H7 (cell line): ENCODE measurements at regions not wholly inside any gene's neighbourhood (a gene's known extent, or its start where the extent isn't known, plus 50 kb on each side); places are given as distances from the start of the nearest gene placed in this dataset.
A peak's percentile ranks its signal among the peaks of the same experiment; 100 is the strongest.

Source experiments
- DNase-seq: peaks from one replicate; pipeline ENCODE4 v3.0.0; 2012
- H3K27me3 ChIP-seq: 2 replicates; pipeline ENCODE4 v1.6.0; 2011; ENCODE audit warnings: mild to moderate bottlenecking, low read length; ENCODE audit not compliant: control insufficient read depth, insufficient read depth
- H3K36me3 ChIP-seq: replicated peaks from 2 replicates; pipeline ENCODE4 v1.5.1; 2011; ENCODE audit warnings: low read length; ENCODE audit not compliant: control insufficient read depth, insufficient read depth
- H3K4me3 ChIP-seq: 2 replicates; pipeline ENCODE4 v1.5.1; 2011; ENCODE audit warnings: low read depth, mild to moderate bottlenecking, control low read depth, low read length, moderate library complexity; ENCODE audit not compliant: insufficient read depth

- Histone ChIP-seq H3K27me3 (peaks cover 3% of the 10 kb centered on the region; the same call in 1 of the 2 replicates), H3K4me3 (no peak overlapping the region), H3K36me3 (no peaks in the 10 kb centered on the region)
- DNase-seq = no peak
These were observed 263.1 kb downstream of the LRFN2 start for GRCh38 chr6:40323881-40324634.

GRCh38 chr6:40322336-40322735 lies 264.8 kb downstream of the LRFN2 start:
- Histone ChIP-seq H3K4me3 (no peak overlapping the region), H3K27me3 (peaks cover 1% of the 10 kb centered on the region; the same call in 1 of the 2 replicates), H3K36me3 (no peaks in the 10 kb centered on the region)
- DNase-seq = peak; percentile 48

DNA sequence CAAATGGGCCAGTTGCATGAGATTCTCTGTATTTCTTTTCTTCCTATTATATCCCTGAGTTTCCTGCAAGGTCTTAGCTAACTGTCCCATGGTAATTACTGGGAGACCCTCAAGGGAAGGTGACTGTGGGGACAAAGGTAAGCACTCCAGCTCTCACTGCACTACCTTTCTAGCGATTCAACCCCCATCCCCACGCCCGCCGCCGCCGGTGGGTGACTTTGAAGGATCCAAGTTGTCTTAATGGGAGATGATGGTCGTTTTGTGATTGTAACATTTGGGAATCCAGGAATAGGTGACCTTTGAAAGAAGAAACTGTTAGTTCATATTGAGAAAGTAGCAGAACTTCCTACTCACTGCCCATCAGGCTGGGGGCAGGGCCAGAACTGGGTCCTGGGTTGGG lies 265.5 kb downstream of the LRFN2 start:
- Histone ChIP-seq H3K27me3 (peaks cover 1% of the 10 kb centered on the region; the same call in 1 of the 2 replicates), H3K36me3 (no peaks in the 10 kb centered on the region), H3K4me3 (no peak overlapping the region)
- no peak for DNase-seq

DNA sequence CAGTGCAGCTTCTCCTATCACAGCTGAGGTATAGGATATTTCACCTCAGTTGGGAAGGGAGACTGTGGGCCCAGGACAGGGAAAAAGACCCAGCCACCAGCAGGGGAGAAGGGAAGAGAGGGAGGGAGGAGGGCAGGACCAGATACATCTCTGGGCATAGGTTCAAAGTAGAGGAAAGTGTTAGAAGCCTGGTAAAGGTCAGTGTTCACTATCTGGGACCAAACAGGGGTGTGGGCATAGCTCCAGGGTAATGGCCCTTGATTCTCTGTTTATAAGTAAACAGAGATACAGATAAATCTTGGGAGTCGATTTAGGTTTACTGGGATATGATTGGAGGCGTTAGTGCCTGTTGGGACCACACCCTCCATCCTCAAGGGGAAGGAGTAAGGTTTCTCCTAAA lies 266.2 kb downstream of the LRFN2 start:
- Histone ChIP-seq H3K27me3 (peaks cover 1% of the 10 kb centered on the region; the same call in 1 of the 2 replicates), H3K36me3 (no peaks in the 10 kb centered on the region), H3K4me3 (no peak overlapping the region)
- DNase-seq = no peak

DNA sequence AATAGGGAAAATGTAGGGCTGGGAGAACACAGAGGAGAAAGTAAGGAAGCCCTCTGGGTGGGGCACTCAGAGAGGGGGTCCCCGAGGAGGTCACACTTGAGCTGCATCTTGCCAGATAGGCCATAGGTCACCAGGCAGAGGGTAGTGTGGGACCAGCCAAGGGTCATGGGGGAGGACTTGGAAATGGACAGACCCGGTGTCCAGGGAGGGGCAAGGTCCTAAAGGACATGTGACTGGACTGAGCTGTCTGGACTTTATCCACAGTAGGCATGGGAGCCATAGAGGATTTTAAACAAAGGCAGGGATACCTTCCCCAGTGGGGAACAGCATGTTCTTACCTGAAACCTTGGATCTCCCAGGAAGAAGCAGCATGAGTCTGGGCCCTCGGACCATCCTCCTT lies 266.7 kb downstream of the LRFN2 start:
- no peaks in the 10 kb centered on the region for H3K27me3 ChIP-seq
- H3K36me3 ChIP-seq = no peaks in the 10 kb centered on the region
- DNase-seq = no peak
- H3K4me3 ChIP-seq = no peak overlapping the region

DNA sequence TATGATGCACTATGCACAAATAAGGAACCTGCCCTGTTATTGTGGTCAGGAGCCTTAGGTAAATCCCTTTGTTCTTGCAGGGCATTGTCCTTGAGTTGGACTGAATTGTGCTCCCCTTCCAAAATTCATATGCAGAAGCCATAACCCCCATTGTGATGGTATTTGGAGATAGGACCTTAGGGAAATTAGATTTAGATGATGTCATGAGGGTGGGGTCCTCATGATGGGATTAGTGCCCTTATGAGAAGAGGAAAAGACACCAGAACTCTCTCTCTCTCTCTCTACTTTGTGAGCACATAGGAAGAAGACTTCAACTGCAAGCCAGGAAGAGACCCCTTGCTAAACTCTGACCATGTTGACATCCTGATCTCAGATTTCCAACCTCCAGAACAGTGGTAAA lies 268.0 kb downstream of the LRFN2 start:
- H3K27me3 ChIP-seq = no peaks in the 10 kb centered on the region

GRCh38 chr6:40315060-40315459 lies 272.1 kb downstream of the LRFN2 start:
- DNase-seq = no peak
- Histone ChIP-seq H3K4me3 (no peak overlapping the region), H3K27me3 (no peaks in the 10 kb centered on the region), H3K36me3 (no peaks in the 10 kb centered on the region)

More for the DNA sequence above, 268.0 kb downstream of the LRFN2 start:
- no peaks in the 10 kb centered on the region for H3K36me3 ChIP-seq
- H3K4me3 ChIP-seq = no peak overlapping the region
- no peak for DNase-seq

- Histone ChIP-seq H3K27me3 (no peaks in the 10 kb centered on the region), H3K36me3 (no peaks in the 10 kb centered on the region), H3K4me3 (no peak overlapping the region)
- DNase-seq = no peak
These were observed 273.6 kb downstream of the LRFN2 start for GRCh38 chr6:40313582-40313981.

GRCh38 chr6:40312213-40313015 lies 274.8 kb downstream of the LRFN2 start:
- Histone ChIP-seq H3K27me3 (no peaks in the 10 kb centered on the region), H3K4me3 (no peak overlapping the region), H3K36me3 (no peaks in the 10 kb centered on the region)

DNA sequence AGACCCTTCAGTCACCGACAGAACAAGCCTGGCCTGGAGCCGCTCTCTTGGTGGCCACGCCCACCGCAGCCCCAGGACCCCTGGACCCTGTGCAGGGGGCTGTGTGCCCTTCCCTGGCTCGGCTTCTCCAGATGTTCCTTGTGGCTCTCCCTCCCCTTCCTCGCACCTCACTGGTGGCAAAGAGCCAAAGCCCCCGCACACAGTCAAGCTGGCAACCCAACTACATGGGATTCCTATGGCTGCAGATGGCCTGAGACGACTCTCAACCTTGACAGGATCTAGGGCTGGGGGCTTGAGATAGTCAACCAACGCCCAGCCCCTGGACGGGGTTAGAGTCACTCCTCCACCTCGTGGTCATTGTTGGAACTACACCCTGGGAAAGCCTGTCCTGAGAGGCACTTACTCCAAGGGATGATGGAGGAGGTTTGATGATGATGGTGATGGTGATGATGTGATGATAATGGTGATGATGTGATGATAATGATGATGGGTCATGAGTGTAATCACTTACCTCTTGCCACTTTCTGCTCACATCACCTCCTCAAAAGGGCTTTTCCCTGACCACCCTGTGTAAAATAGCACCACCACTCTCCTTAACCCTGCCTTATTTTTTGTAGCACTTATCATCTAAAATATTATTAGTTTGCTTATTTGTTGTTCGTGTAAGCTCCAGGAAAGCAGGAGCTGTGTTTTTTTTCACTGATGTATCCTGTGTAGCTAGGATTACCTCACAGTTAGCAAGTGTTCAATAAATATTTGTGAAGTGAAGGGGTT lies 278.4 kb downstream of the LRFN2 start:
- peak; percentile 93 for DNase-seq
- Histone ChIP-seq H3K27me3 (no peaks in the 10 kb centered on the region), H3K36me3 (no peaks in the 10 kb centered on the region), H3K4me3 (no peak overlapping the region)

More at GRCh38 chr6:40312213-40313015, 274.8 kb downstream of the LRFN2 start:
- no peak for DNase-seq

- no peak for DNase-seq
- no peaks in the 10 kb centered on the region for H3K27me3 ChIP-seq
- H3K36me3 ChIP-seq = no peaks in the 10 kb centered on the region
- H3K4me3 ChIP-seq = no peak overlapping the region
These were observed 279.5 kb downstream of the LRFN2 start for GRCh38 chr6:40307712-40308111.

GRCh38 chr6:40302856-40303454 lies 284.2 kb downstream of the LRFN2 start:
- Histone ChIP-seq H3K4me3 (no peak overlapping the region), H3K36me3 (no peaks in the 10 kb centered on the region), H3K27me3 (no peaks in the 10 kb centered on the region)
- DNase-seq = no peak

DNA sequence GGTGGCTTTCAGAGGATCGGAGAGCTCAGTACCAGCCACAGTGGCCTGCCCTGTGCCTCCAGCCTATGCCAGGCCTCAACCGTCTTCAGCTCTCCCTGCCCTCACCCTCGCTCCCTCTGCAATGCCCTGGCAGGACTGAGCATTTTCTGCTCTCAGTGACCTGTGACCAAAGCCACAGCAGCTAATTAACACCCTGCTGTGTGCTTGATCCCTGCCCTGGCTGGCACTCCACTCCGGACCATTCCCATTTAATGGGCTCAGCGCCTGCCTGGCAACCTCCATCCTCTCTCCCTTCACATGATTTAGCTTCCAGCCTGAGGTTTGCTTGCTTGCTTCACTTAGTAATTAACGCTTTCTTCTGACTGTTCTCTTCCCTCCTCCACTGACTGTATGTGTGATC lies 287.5 kb downstream of the LRFN2 start:
- no peaks in the 10 kb centered on the region for H3K36me3 ChIP-seq
- DNase-seq = no peak
- H3K27me3 ChIP-seq = no peaks in the 10 kb centered on the region
- no peak overlapping the region for H3K4me3 ChIP-seq

GRCh38 chr6:40298207-40298606 lies 289.0 kb downstream of the LRFN2 start:
- no peaks in the 10 kb centered on the region for H3K36me3 ChIP-seq
- DNase-seq = no peak

More at GRCh38 chr6:40298207-40298606, 289.0 kb downstream of the LRFN2 start:
- Histone ChIP-seq H3K27me3 (no peaks in the 10 kb centered on the region), H3K4me3 (no peak overlapping the region)
